Suprapubic skin (tissue), 4 donors: ENCODE measurements at regions not wholly inside any gene's neighbourhood (a gene's known extent, or its start where the extent isn't known, plus 50 kb on each side); places are given as distances from the start of the nearest gene placed in this dataset.

ENCODE experiments used
- EP300 ChIP-seq: sonication (generic); formaldehyde crosslinking; IDR thresholded peaks from one replicate; pipeline ENCODE4 v1.6.1; 2017; ENCODE audit warnings: antibody characterized with exemption
- POLR2A ChIP-seq, 2 donors: fragments of 450-650 bp; IDR thresholded peaks; one replicate each; pipeline ENCODE4 v1.6.1; 2017; ENCODE audit warnings: antibody characterized with exemption in 2 of 2, mild to moderate bottlenecking in 2 of 2, moderate library complexity in 2 of 2
- POLR2AphosphoS5 ChIP-seq, 3 donors: sonication (generic); formaldehyde crosslinking; IDR thresholded peaks; one replicate each; pipeline ENCODE4 v1.6.1; 2017; ENCODE audit warnings: antibody characterized with exemption in 3 of 3
- TF ChIP-seq, protein P1 (sequence below), 2 donors: fragments of 200-600 bp in 1 of 2; fragments of 450-650 bp in 1 of 2; sonication (generic) in 1 of 2; IDR thresholded peaks; one replicate each; pipeline ENCODE4 v1.5.1; 2016 to 2019; ENCODE audit warnings: antibody characterized with exemption in 2 of 2, mild to moderate bottlenecking in 1 of 2, moderate library complexity in 1 of 2

GRCh38 chr7:43011879-43012278, 79.7 kb downstream of the MRPL32 start:
- TF ChIP-seq POLR2A (IDR thresholded peaks at IDR 0.05) (no peak), POLR2AphosphoS5 (IDR thresholded peaks at IDR 0.05) (no peak), EP300 (no peak)
- TF ChIP-seq, protein P1, sequence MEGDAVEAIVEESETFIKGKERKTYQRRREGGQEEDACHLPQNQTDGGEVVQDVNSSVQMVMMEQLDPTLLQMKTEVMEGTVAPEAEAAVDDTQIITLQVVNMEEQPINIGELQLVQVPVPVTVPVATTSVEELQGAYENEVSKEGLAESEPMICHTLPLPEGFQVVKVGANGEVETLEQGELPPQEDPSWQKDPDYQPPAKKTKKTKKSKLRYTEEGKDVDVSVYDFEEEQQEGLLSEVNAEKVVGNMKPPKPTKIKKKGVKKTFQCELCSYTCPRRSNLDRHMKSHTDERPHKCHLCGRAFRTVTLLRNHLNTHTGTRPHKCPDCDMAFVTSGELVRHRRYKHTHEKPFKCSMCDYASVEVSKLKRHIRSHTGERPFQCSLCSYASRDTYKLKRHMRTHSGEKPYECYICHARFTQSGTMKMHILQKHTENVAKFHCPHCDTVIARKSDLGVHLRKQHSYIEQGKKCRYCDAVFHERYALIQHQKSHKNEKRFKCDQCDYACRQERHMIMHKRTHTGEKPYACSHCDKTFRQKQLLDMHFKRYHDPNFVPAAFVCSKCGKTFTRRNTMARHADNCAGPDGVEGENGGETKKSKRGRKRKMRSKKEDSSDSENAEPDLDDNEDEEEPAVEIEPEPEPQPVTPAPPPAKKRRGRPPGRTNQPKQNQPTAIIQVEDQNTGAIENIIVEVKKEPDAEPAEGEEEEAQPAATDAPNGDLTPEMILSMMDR (IDR thresholded peaks at IDR 0.05), result no peak
